H9 (cell line): ENCODE measurements at regions not wholly inside any gene's neighbourhood (a gene's known extent, or its start where the extent isn't known, plus 50 kb on each side); places are given as distances from the start of the nearest gene placed in this dataset.

Source experiments
- DNase-seq: peaks from one replicate; pipeline ENCODE4 v3.0.0-alpha.2; 2017
- H2AFZ ChIP-seq: one replicate; pipeline ENCODE4 v1.6.1; 2013; ENCODE audit warnings: mild to moderate bottlenecking, low read length, control low read depth, moderate library complexity
- H2AK5ac ChIP-seq: 2 replicates; pipeline ENCODE4 v1.6.1; 2013; ENCODE audit warnings: low read length, control low read depth, mixed read lengths; ENCODE audit not compliant: insufficient read length
- H2BK120ac ChIP-seq: one replicate; pipeline ENCODE4 v1.6.1; 2013; ENCODE audit warnings: low read depth, mild to moderate bottlenecking, low read length, control low read depth, inconsistent platforms; ENCODE audit not compliant: poor library complexity, severe bottlenecking
- H2BK12ac ChIP-seq: 2 replicates; pipeline ENCODE4 v1.6.1; 2013; ENCODE audit warnings: low read length, control low read depth, mixed read lengths, low read depth; ENCODE audit not compliant: insufficient read length
- H2BK15ac ChIP-seq: 2 replicates; pipeline ENCODE4 v1.6.1; 2013; ENCODE audit warnings: low read depth, low read length, control low read depth
- H2BK20ac ChIP-seq: one replicate; pipeline ENCODE4 v1.6.1; 2013; ENCODE audit warnings: low read depth, mild to moderate bottlenecking, low read length, control low read depth, inconsistent platforms; ENCODE audit not compliant: poor library complexity, severe bottlenecking
- H2BK5ac ChIP-seq: 2 replicates; pipeline ENCODE4 v1.6.1; 2013; ENCODE audit warnings: low read length, control low read depth, mixed read lengths; ENCODE audit not compliant: insufficient read length
- H3K14ac ChIP-seq: 2 replicates; pipeline ENCODE4 v1.6.1; 2013; ENCODE audit warnings: low read length, control low read depth; ENCODE audit not compliant: insufficient read depth
- H3K18ac ChIP-seq: 2 replicates; pipeline ENCODE4 v1.6.1; 2013; ENCODE audit warnings: low read depth, mild to moderate bottlenecking, mixed read lengths, low read length, control low read depth; ENCODE audit not compliant: insufficient read length
- H3K23ac ChIP-seq: 2 replicates; pipeline ENCODE4 v1.6.1; 2013; ENCODE audit warnings: low read length, control low read depth, mixed read lengths, low read depth; ENCODE audit not compliant: insufficient read length
- H3K23me2 ChIP-seq: 2 replicates; pipeline ENCODE4 v1.6.1; 2013; ENCODE audit warnings: low read depth, mild to moderate bottlenecking, mixed read lengths, low read length, control low read depth; ENCODE audit not compliant: insufficient read length, poor library complexity, severe bottlenecking
- H3K27ac ChIP-seq: 2 replicates; pipeline ENCODE4 v1.5.1; 2013; ENCODE audit warnings: low read length, control low read depth, mixed read lengths, low read depth; ENCODE audit not compliant: insufficient read length
- H3K27me3 ChIP-seq: 2 replicates; pipeline ENCODE4 v1.6.1; 2013; ENCODE audit warnings: low read length, control low read depth, inconsistent platforms; ENCODE audit not compliant: insufficient read depth
- H3K4ac ChIP-seq: 2 replicates; pipeline ENCODE4 v1.6.1; 2013; ENCODE audit warnings: low read depth, mild to moderate bottlenecking, control low read depth, inconsistent platforms, low read length, moderate library complexity
- H3K4me1 ChIP-seq: 2 replicates; pipeline ENCODE4 v1.6.1; 2013; ENCODE audit warnings: low read length, control low read depth, inconsistent platforms; ENCODE audit not compliant: insufficient read depth
- H3K4me2 ChIP-seq: 2 replicates; pipeline ENCODE4 v1.6.1; 2013; ENCODE audit warnings: low read length, control low read depth, mixed read lengths; ENCODE audit not compliant: insufficient read length, insufficient read depth
- H3K56ac ChIP-seq: 2 replicates; pipeline ENCODE4 v1.6.1; 2013; ENCODE audit warnings: low read depth, mild to moderate bottlenecking, mixed read lengths, low read length, control low read depth; ENCODE audit not compliant: insufficient read length
- H3K79me1 ChIP-seq: 2 replicates; pipeline ENCODE4 v1.6.1; 2013; ENCODE audit warnings: low read depth, mild to moderate bottlenecking, moderate library complexity, low read length, control low read depth, inconsistent platforms; ENCODE audit not compliant: insufficient read depth, poor library complexity, severe bottlenecking
- H3K79me2 ChIP-seq: 2 replicates; pipeline ENCODE4 v1.6.1; 2013; ENCODE audit warnings: low read length, control low read depth, inconsistent platforms; ENCODE audit not compliant: insufficient read depth
- H3K9ac ChIP-seq: 2 replicates; pipeline ENCODE4 v1.6.1; 2013; ENCODE audit warnings: low read length, control low read depth, mixed read lengths; ENCODE audit not compliant: insufficient read length; ENCODE audit errors: extremely low read depth
- H3K9me3 ChIP-seq: one replicate; pipeline ENCODE4 v1.6.1; 2013; ENCODE audit warnings: low read depth, low read length, inconsistent platforms; ENCODE audit not compliant: control insufficient read depth
- H3T11ph ChIP-seq: one replicate; pipeline ENCODE4 v1.6.1; 2013; ENCODE audit warnings: mild to moderate bottlenecking, low read length, control low read depth, inconsistent platforms
- H4K20me1 ChIP-seq: one replicate; pipeline ENCODE4 v1.6.1; 2013; ENCODE audit not compliant: control insufficient read depth, insufficient read length, insufficient read depth
- H4K5ac ChIP-seq: 2 replicates; pipeline ENCODE4 v1.6.1; 2013; ENCODE audit warnings: low read depth, mild to moderate bottlenecking, mixed read lengths, low read length, control low read depth; ENCODE audit not compliant: insufficient read length
- H4K8ac ChIP-seq: replicated peaks from 2 replicates; pipeline ENCODE4 v1.6.1; 2013; ENCODE audit warnings: low read length, control low read depth, mixed read lengths, low read depth; ENCODE audit not compliant: insufficient read length
- H4K91ac ChIP-seq: 2 replicates; pipeline ENCODE4 v1.6.1; 2013; ENCODE audit warnings: low read depth, mild to moderate bottlenecking, moderate library complexity, mixed read lengths, low read length, control low read depth; ENCODE audit not compliant: insufficient read length
- H3K27ac Mint-ChIP-seq, 3 experiments: 2 replicates in 2 of 3; 3 replicates in 1 of 3; pipeline ENCODE4 v1.8.0; 2020 to 2021; ENCODE audit warnings: mixed read lengths in 3 of 3, mild to moderate bottlenecking in 1 of 3, moderate library complexity in 1 of 3
- H3K27me3 Mint-ChIP-seq: 2 replicates; pipeline ENCODE4 v1.8.0; 2021; ENCODE audit warnings: low read depth, mild to moderate bottlenecking, moderate library complexity, mixed read lengths
- H3K36me3 Mint-ChIP-seq, 3 experiments: 2 replicates in 2 of 3; 3 replicates in 1 of 3; pipeline ENCODE4 v1.8.0; 2020 to 2021; ENCODE audit warnings: low read depth in 3 of 3, mixed read lengths in 3 of 3; ENCODE audit not compliant: insufficient read depth in 1 of 3
- H3K4me1 Mint-ChIP-seq, 2 experiments: 2 replicates each; pipeline ENCODE4 v1.8.0; 2020; ENCODE audit warnings: mixed read lengths in 2 of 2
- H3K4me3 Mint-ChIP-seq, 2 experiments: 2 replicates in 1 of 2; 3 replicates in 1 of 2; pipeline ENCODE4 v1.8.0; 2020 to 2021; ENCODE audit warnings: mild to moderate bottlenecking in 2 of 2, mixed read lengths in 2 of 2, moderate library complexity in 1 of 2
- H3K9me3 Mint-ChIP-seq, 2 experiments: 2 replicates in 1 of 2; 3 replicates in 1 of 2; pipeline ENCODE4 v1.8.0; 2020; ENCODE audit warnings: mild to moderate bottlenecking in 2 of 2, mixed read lengths in 2 of 2, moderate library complexity in 1 of 2
- WGBS: extraction: QIAGEN DNeasy Blood & Tissue Kit; methylation state at CpG from one replicate; pipeline ENCODE4 v1.1.7; 2013; ENCODE audit warnings: missing lambda C conversion rate, low lambda C conversion rate, mixed read lengths; ENCODE audit not compliant: insufficient read length; ENCODE audit errors: extremely low coverage; 5-methylcytosine and 5-hydroxymethylcytosine counted together
- TF ChIP-seq, protein P1 (sequence below): fragments of 200-600 bp; sonication (generic); conservative IDR thresholded peaks from 3 replicates; pipeline ENCODE4 v1.8.0; 2021; ENCODE audit warnings: antibody characterized with exemption, mild to moderate bottlenecking

- H4K5ac ChIP-seq: no peak overlapping the region
- H3K79me1 ChIP-seq: no peaks in the 10 kb centered on the region
- no peak for DNase-seq
- H3K18ac ChIP-seq: no peak overlapping the region
- Mint-ChIP-seq H3K9me3 (peaks cover 0 to 4% of the 10 kb centered on the region in 2 experiments; a peak in 2 of 5 replicates), H3K27me3 (no peaks in the 10 kb centered on the region), H3K4me3 (no peak overlapping the region), H3K4me1 (no peaks in the 10 kb centered on the region), H3K27ac (no peak overlapping the region), H3K36me3 (peaks cover 2 to 12% (median 7%) of the 10 kb centered on the region in 3 experiments; a peak in 4 of 7 replicates)
- TF ChIP-seq, protein P1, sequence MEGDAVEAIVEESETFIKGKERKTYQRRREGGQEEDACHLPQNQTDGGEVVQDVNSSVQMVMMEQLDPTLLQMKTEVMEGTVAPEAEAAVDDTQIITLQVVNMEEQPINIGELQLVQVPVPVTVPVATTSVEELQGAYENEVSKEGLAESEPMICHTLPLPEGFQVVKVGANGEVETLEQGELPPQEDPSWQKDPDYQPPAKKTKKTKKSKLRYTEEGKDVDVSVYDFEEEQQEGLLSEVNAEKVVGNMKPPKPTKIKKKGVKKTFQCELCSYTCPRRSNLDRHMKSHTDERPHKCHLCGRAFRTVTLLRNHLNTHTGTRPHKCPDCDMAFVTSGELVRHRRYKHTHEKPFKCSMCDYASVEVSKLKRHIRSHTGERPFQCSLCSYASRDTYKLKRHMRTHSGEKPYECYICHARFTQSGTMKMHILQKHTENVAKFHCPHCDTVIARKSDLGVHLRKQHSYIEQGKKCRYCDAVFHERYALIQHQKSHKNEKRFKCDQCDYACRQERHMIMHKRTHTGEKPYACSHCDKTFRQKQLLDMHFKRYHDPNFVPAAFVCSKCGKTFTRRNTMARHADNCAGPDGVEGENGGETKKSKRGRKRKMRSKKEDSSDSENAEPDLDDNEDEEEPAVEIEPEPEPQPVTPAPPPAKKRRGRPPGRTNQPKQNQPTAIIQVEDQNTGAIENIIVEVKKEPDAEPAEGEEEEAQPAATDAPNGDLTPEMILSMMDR: no peak
- H4K8ac ChIP-seq: no peak overlapping the region
- no peak overlapping the region for H3K4me2 ChIP-seq
- H3K23me2 ChIP-seq: no peaks in the 10 kb centered on the region
- H3K27me3 ChIP-seq: no peaks in the 10 kb centered on the region
- H3K4me1 ChIP-seq: no peaks in the 10 kb centered on the region
- no peak overlapping the region for H3K23ac ChIP-seq
- H2AK5ac ChIP-seq: no peak overlapping the region
- no peak overlapping the region for H4K91ac ChIP-seq
- no peak overlapping the region for H3T11ph ChIP-seq
- no peak overlapping the region for H2BK20ac ChIP-seq
- no peaks in the 10 kb centered on the region for H4K20me1 ChIP-seq
- H2AFZ ChIP-seq: no peak overlapping the region
- H2BK12ac ChIP-seq: no peak overlapping the region
- no peak overlapping the region for H3K27ac ChIP-seq
- H3K56ac ChIP-seq: no peak overlapping the region
- no peak overlapping the region for H2BK5ac ChIP-seq
- no peak overlapping the region for H2BK15ac ChIP-seq
- no peak overlapping the region for H2BK120ac ChIP-seq
- H3K4ac ChIP-seq: no peak overlapping the region
- no CpG with 5 or more reads among the region's 1 CpG for WGBS
- no peak overlapping the region for H3K9ac ChIP-seq
- no peak overlapping the region for H3K14ac ChIP-seq
- no peaks in the 10 kb centered on the region for H3K79me2 ChIP-seq
- no peaks in the 10 kb centered on the region for H3K9me3 ChIP-seq
These were observed 344.6 kb downstream of the BTG1 start for GRCh38 chr12:91801048-91801447.
